Fibroblast of pulmonary artery (primary cell): ENCODE measurements at regions not wholly inside any gene's neighbourhood (a gene's known extent, or its start where the extent isn't known, plus 50 kb on each side); places are given as distances from the start of the nearest gene placed in this dataset.
"Not testable (repeated sequence)": the region's sequence is repeated elsewhere in the genome, so short reads cannot be mapped to it uniquely, and the experiment has no call there.

ENCODE experiments used
- DNase-seq: peaks from one replicate; pipeline ENCODE4 v3.0.0-alpha.2; 2010; ENCODE audit warnings: low read depth
- H3K4me3 ChIP-seq: replicated peaks from 2 replicates; pipeline ENCODE4 v1.5.1; 2011; ENCODE audit warnings: low read depth, mild to moderate bottlenecking, control low read depth, low read length, moderate library complexity
- CTCF ChIP-seq: IDR thresholded peaks from 2 replicates; pipeline ENCODE4 v1.5.1; 2011; ENCODE audit warnings: mild to moderate bottlenecking, control low read depth, low read length, inconsistent platforms; ENCODE audit errors: missing control alignments

- DNase-seq, H3K4me3 ChIP-seq: not testable (repeated sequence)
- TF ChIP-seq CTCF: peak; percentile 27
These were observed 58.9 kb downstream of the GOLGA6L7 start for GRCh38 chr15:28789401-28790114.

- not testable (repeated sequence) for DNase-seq, H3K4me3 ChIP-seq
These were observed 59.6 kb downstream of the GOLGA6L7 start for GRCh38 chr15:28788649-28789400.

- DNase-seq: not testable (repeated sequence)
These were observed 60.3 kb downstream of the GOLGA6L7 start for GRCh38 chr15:28788176-28788575.

GRCh38 chr15:28786521-28786920, 61.9 kb downstream of the GOLGA6L7 start:
- DNase-seq: peak; percentile 80
- no peak for TF ChIP-seq CTCF
- H3K4me3 ChIP-seq: no peak overlapping the region

More at GRCh38 chr15:28788176-28788575, 60.3 kb downstream of the GOLGA6L7 start:
- not testable (repeated sequence) for H3K4me3 ChIP-seq

DNA sequence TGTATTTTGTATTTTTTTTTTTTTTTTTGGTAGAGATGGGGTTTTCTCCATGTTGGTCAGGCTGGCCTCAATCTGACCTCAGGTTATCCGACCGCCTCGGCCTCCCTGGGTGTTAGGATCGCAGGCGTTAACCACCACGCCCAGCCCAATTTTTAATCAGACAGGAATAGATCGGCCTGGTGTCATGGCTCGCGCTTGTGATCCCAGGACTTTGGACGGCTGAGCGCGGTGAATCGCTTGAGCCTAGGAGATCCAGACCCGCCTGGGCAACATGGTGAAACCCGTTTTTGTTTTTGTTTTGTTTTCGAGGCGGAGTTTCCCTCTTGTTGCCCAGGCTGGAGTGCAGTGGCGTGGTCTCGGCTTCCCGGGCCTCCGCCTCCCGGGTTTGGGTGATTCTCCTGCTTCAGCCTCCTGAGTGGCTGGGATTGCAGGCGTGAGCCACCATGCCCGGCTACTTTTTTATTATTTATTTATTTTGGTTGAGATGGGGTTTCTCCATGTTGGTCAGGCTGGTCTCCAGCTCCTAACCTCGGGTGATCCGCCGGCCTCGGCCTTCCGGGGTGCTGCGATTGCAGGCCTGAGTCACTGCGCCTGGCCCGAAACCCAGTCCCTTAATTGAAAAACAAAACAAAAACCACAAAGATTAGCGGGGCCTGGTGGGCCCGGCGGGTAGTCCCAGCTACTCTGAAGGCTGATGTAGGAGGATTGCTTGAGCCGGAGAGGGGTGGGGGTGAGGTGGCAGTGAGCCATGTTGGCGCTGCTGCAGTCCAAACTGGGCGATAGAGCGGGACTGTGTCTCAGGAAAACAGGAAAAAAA, 63.9 kb downstream of the GOLGA6L7 start:
- DNase-seq: peak; percentile 32
- H3K4me3 ChIP-seq: not testable (repeated sequence)

DNA sequence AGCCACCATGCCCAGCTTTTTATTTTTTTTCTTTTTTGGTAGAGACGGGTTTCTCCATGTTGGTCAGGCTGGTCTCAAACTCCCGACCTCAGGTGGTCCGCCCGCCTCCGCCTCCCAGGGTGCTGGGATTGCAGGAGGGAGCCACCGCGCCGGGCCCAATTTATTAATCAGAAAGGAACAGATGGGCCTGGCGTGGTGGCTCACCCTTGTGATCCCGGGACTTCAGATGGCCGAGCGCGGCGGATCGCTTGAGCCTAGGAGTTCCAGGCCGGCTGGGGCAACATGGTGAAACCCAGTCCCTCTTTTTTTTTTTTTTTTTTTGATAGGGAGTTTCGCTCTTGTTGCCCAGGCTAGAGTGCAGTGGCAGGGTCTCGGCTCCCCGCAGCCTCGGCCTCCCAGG, 64.6 kb downstream of the GOLGA6L7 start:
- no peak for DNase-seq
- no peak overlapping the region for H3K4me3 ChIP-seq
- TF ChIP-seq CTCF: no peak

DNA sequence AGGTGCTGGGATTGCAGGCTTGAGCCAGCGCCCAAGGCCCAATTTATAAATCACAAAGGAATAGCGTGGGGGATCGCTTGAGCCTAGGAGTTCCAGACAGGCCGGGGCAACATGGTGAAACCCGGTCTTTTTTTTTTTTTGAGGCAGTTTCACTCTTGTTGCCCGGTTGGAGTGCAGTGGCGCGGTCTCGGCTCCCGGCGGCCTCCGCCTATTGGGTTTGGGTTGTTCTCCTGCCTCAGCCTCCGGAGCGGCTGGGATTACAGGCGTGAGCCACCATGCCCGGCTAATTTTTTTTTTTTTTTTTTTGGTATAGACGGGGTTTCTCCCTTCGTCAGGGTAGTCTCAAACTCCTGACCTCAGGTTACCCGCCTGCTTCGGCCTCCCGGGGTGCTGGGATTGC, 65.0 kb downstream of the GOLGA6L7 start:
- H3K4me3 ChIP-seq: no peak overlapping the region
- DNase-seq: no peak
- no peak for TF ChIP-seq CTCF

- DNase-seq, H3K4me3 ChIP-seq: not testable (repeated sequence)
These were observed 66.2 kb upstream of the GOLGA8M start for GRCh38 chr15:28778397-28778796.

DNA sequence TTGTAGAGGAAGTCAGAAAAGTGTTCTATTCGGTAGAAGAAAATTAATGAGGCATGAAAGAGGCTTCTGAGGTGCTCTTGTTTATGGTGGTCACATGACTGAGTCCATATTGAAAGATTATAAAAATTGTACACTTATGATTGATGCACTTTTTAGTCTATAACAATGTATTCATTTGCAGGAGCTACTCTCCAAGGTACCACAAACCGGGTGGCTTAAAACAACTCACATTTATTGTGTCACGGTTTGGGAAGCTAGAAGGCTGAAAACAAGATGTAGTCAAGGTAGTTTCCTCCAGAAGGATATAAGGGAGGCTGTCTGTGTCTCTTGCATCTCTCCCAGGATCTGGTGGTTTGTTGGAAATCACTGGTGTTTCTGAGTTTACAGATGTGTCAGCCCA, 60.6 kb upstream of the GOLGA8M start:
- DNase-seq, H3K4me3 ChIP-seq: not testable (repeated sequence)
